Nephron (organoid): ENCODE measurements at regions not wholly inside any gene's neighbourhood (a gene's known extent, or its start where the extent isn't known, plus 50 kb on each side); places are given as distances from the start of the nearest gene placed in this dataset.

Source experiments
- H3K27ac Mint-ChIP-seq, 3 experiments: 2 replicates each; pipeline ENCODE4 v1.8.0; 2020; ENCODE audit warnings: mixed read lengths in 3 of 3, mild to moderate bottlenecking in 2 of 3, moderate library complexity in 1 of 3
- H3K27me3 Mint-ChIP-seq: 2 replicates; pipeline ENCODE4 v1.8.0; 2021; ENCODE audit warnings: low read depth, mild to moderate bottlenecking, moderate library complexity, mixed read lengths
- H3K36me3 Mint-ChIP-seq: 2 replicates; pipeline ENCODE4 v1.8.0; 2020; ENCODE audit warnings: low read depth, mixed read lengths
- H3K4me1 Mint-ChIP-seq: 2 replicates; pipeline ENCODE4 v1.8.0; 2020; ENCODE audit warnings: mixed read lengths
- H3K4me3 Mint-ChIP-seq, 3 experiments: 2 replicates each; pipeline ENCODE4 v1.8.0; 2020; ENCODE audit warnings: mild to moderate bottlenecking in 3 of 3, mixed read lengths in 3 of 3, moderate library complexity in 2 of 3
- H3K9me3 Mint-ChIP-seq: 2 replicates; pipeline ENCODE4 v1.8.0; 2020; ENCODE audit warnings: mixed read lengths
- CTCF ChIP-seq, 3 experiments: fragments of 200-600 bp; sonication (generic); IDR thresholded peaks; one replicate each; pipeline ENCODE4 v1.5.0; 2021; ENCODE audit warnings: antibody characterized with exemption in 3 of 3; ENCODE audit not compliant: unreplicated experiment in 3 of 3

- no peaks in the 10 kb centered on the region for H3K27me3 Mint-ChIP-seq
- no peak overlapping the region for H3K27ac Mint-ChIP-seq
- H3K4me1 Mint-ChIP-seq, result peaks cover 4% of the 10 kb centered on the region
- H3K9me3 Mint-ChIP-seq, result no peaks in the 10 kb centered on the region
- H3K36me3 Mint-ChIP-seq, result no peaks in the 10 kb centered on the region
- no peak for TF ChIP-seq CTCF (IDR thresholded peaks at IDR 0.05; ENCODE audit: unreplicated experiment in 3 of 3)
- no peak overlapping the region for H3K4me3 Mint-ChIP-seq
Observed at GRCh38 chr18:68098655-68099054, 582.1 kb upstream of the DSEL start.

- TF ChIP-seq CTCF (IDR thresholded peaks at IDR 0.05; ENCODE audit: unreplicated experiment in 3 of 3), result no peak
- H3K36me3 Mint-ChIP-seq, result no peaks in the 10 kb centered on the region
- no peak overlapping the region for H3K27ac Mint-ChIP-seq
- no peaks in the 10 kb centered on the region for H3K4me1 Mint-ChIP-seq
- H3K27me3 Mint-ChIP-seq, result no peaks in the 10 kb centered on the region
- no peak overlapping the region for H3K4me3 Mint-ChIP-seq
- H3K9me3 Mint-ChIP-seq, result no peaks in the 10 kb centered on the region
Observed at GRCh38 chr18:68086481-68086880, 570.0 kb upstream of the DSEL start.

- H3K27me3 Mint-ChIP-seq, result no peaks in the 10 kb centered on the region
- no peak overlapping the region for H3K4me3 Mint-ChIP-seq
Observed at GRCh38 chr18:68085251-68085650, 568.7 kb upstream of the DSEL start.

GRCh38 chr18:68083776-68084175 lies 567.3 kb upstream of the DSEL start:
- H3K4me1 Mint-ChIP-seq, result no peaks in the 10 kb centered on the region
- no peak overlapping the region for H3K4me3 Mint-ChIP-seq
- H3K27me3 Mint-ChIP-seq, result no peaks in the 10 kb centered on the region
- H3K9me3 Mint-ChIP-seq, result no peaks in the 10 kb centered on the region
- H3K27ac Mint-ChIP-seq, result no peak overlapping the region
- no peaks in the 10 kb centered on the region for H3K36me3 Mint-ChIP-seq
- TF ChIP-seq CTCF (IDR thresholded peaks at IDR 0.05; ENCODE audit: unreplicated experiment in 3 of 3), result no peak

More at GRCh38 chr18:68085251-68085650, 568.7 kb upstream of the DSEL start:
- Mint-ChIP-seq H3K4me1 (no peaks in the 10 kb centered on the region), H3K36me3 (no peaks in the 10 kb centered on the region), H3K27ac (no peak overlapping the region), H3K9me3 (no peaks in the 10 kb centered on the region)
- TF ChIP-seq CTCF (IDR thresholded peaks at IDR 0.05; ENCODE audit: unreplicated experiment in 3 of 3), result no peak

GRCh38 chr18:68083131-68083530 lies 566.6 kb upstream of the DSEL start:
- Mint-ChIP-seq H3K36me3 (no peaks in the 10 kb centered on the region), H3K27ac (no peak overlapping the region), H3K4me1 (no peaks in the 10 kb centered on the region), H3K27me3 (no peaks in the 10 kb centered on the region), H3K4me3 (no peak overlapping the region), H3K9me3 (no peaks in the 10 kb centered on the region)
- no peak for TF ChIP-seq CTCF (IDR thresholded peaks at IDR 0.05; ENCODE audit: unreplicated experiment in 3 of 3)

GRCh38 chr18:68072744-68073143 lies 556.2 kb upstream of the DSEL start:
- Mint-ChIP-seq H3K36me3 (no peaks in the 10 kb centered on the region), H3K27ac (no peak overlapping the region), H3K9me3 (peaks cover 16% of the 10 kb centered on the region), H3K27me3 (no peaks in the 10 kb centered on the region), H3K4me1 (no peaks in the 10 kb centered on the region), H3K4me3 (no peak overlapping the region)
- TF ChIP-seq CTCF (IDR thresholded peaks at IDR 0.05; ENCODE audit: unreplicated experiment in 3 of 3), result no peak
